HG02588 (cell line): ENCODE measurements at regions not wholly inside any gene's neighbourhood (a gene's known extent, or its start where the extent isn't known, plus 50 kb on each side); places are given as distances from the start of the nearest gene placed in this dataset.
"Not testable (repeated sequence)": the region's sequence is repeated elsewhere in the genome, so short reads cannot be mapped to it uniquely, and the experiment has no call there.

Experiments used
- ATAC-seq: cut with Tn5 transposase; IDR thresholded peaks from one replicate; pipeline ENCODE4 v1.9.1; 2021; ENCODE audit warnings: mild to moderate bottlenecking, moderate library complexity; ENCODE audit not compliant: unreplicated experiment

DNA sequence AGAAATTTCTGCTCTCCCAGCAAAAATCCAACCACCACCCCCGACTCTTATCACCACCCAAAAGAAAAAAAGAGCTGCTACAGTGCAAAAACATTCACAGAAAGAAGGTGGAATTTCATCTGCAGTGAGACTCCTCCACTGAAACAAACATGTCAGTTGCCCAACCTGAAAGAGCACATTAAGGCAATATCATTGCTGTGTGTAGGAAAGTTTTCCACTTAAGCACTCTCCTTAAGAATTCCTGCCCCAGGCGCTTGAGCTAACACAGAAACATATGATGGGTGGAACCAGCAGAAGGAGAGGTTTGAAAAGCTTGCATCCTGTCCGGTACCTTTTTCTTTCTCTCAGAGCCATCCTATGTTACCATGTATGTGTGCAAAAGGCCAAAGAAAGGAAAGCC lies 200.8 kb upstream of the GADL1 start:
- ATAC-seq: no peak

DNA sequence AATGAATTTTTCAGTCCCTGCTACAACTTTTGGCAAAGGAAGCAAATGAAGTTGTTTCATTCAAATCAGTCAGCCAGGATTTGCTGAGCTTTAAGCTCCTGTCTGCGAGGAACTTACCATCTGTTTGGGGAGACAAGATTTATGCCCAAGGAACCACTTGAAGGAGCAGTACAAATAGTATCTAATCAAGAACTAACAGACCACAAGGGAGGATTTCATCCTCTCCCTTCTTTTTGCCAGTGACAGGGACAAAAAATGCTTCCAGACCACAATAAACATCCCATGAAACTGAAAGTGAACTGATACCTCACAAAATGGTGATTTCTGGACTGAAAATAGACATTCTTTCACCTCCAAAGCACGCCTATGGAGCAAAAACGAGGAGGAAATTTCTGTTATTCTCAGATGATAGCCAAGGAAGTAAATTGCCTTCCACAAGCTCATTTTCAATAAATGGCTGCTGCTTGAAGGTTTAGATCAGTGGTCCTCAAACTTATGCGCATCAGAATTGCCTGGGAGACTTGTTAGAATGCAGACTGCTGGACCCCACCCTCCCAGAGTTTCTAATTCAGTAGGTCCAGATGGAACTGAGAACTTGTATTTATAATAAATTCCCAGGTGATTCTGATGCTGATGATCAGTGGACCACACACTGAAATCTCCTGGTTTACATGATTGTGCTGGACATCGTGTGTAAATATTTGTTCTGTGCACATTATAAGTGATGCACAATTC lies 202.4 kb upstream of the GADL1 start:
- no peak for ATAC-seq

DNA sequence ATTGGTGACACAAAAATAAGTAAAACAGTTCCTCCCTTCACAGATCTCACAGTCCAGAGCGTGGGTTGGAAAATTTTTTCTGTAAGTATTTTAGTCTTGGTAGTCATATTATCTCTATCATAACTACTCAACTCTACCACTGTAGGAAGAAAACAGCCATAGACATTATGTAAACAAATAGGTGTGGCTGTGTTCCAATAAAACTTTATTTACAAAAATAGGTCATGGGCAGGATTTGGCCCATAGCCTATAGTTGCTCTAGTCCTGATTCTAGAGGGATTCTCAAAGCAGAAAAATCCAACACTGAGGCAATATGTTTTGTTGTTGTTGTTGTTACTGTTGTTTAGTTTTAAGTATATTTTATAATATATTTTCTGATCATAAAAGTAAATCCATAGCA lies 206.1 kb upstream of the GADL1 start:
- ATAC-seq: no peak

DNA sequence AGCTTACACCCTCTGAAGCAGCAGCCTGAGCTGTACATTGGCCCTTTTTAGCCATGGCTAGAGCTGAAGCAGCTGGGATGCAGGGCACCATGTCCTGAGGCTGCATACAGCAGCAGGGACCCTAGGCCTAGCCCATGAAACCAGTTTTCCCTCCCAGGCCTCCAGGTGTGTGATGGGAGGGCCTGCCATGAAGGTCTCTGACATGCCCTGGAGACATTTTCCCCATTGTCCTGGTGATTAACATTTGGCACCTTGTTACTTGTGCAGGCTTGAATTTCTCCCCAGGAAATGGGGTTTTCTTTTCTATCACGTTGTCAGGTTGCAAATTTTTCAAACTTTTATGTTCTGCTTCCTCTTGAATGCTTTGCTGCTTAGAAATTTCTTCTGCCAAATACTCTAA lies 206.8 kb upstream of the GADL1 start:
- ATAC-seq: not testable (repeated sequence)

- ATAC-seq: no peak
These were observed 207.9 kb upstream of the GADL1 start for GRCh38 chr3:31102196-31102879.

DNA sequence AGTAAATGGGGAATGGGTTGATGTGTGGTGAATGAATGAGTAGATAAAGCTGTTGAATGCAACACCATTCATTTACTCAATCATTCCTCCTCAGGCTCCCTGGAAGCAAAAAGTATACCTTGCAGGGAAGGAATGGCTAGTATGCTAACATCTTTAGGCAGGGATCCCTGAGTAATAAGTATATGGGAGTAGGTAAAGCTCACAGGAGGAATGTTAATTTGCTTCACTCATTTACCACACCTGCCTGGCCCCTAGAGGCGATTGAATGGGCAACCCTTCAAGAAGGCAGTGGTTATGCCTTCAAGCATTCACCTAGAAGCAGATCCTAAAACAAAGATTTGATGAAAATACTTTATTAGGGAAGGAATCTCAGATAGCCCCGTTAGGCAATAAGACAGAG lies 208.7 kb upstream of the GADL1 start:
- no peak for ATAC-seq

GRCh38 chr3:31103623-31104180 lies 209.2 kb upstream of the GADL1 start:
- ATAC-seq: no peak

DNA sequence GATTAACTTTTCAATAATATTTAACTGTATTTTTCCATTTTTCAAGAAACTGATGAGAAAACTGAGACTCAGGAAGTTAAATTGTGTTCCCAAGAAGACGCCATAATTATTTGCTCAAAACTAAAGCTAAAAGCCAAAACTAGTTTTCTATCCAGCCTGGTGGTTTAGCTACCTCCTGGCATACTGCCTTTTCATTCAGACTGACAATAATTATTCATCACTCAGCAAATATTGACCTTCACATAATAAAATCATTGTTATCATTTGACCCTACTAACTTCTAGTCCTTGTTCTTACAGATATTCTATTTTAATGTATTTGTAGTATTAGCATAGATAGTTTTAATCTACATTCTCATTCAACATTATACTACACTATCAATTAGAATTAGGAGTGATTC lies 210.6 kb upstream of the GADL1 start:
- no peak for ATAC-seq

DNA sequence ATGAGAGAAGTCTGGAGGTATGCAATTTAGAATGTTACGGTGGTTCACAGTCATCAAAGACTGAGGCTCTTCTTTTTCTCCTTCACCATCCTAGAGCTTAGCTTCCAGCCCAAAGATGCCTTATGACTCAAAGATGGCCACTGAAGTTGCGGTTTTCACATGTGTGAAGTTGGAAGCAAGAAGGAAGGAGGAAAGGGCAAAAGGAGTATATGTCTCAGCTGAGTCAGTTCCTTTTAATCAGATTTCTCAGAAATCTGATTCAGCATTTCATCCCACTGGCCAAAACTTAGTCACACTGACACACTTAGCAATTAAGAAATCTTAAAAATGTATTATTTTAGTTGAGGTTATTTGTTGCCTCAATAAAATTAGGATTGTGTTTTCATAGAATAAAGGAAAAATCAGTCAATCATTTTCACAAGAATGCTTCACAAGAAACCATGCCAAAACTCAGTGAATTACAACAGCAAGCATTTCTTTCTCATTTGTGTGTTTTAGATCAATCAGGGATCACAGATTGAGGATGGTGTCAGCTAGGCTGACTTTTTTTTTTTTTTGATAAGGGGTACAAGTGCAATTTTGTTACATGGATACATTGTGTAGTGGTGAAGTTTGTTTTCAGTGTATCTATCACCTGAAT lies 211.1 kb upstream of the GADL1 start:
- ATAC-seq: no peak

DNA sequence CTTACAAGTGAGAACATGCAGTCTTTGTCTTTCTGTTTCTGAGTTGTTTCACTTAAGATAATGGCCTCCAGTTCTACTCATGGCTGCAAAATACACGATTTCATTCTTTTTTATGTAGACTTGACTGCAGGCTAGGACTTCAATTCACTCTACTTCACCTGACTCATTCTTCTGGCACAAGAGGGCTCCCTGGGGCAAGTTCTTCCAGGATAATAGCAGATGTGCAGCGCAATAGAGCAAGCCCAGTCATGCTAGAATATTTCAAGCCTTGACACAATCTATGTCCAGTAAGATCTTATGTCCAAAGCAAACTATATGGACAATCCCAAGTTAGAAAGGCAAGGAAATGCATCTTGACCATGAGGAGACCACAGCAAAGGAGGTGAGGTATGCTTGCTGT lies 211.7 kb upstream of the GADL1 start:
- ATAC-seq: no peak

DNA sequence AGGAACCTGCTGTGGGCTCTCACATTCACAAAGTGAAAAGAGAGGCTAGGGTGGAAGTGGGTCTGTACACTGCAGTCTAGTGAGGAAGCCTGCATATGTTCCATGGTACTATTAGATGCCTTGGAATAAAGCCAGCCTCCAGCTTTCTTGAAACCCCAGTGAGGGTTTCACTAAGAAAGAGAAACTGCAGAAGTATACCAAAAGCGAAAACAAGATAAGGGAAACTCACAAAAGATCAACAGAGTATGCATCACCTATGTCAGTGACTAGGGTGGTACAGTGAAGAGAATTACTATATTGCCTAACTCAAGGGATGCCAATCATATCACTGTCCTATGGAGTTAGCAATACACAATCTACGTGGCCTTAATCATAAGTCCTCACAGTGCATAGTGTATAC lies 212.5 kb upstream of the GADL1 start:
- peak; percentile 82 for ATAC-seq

DNA sequence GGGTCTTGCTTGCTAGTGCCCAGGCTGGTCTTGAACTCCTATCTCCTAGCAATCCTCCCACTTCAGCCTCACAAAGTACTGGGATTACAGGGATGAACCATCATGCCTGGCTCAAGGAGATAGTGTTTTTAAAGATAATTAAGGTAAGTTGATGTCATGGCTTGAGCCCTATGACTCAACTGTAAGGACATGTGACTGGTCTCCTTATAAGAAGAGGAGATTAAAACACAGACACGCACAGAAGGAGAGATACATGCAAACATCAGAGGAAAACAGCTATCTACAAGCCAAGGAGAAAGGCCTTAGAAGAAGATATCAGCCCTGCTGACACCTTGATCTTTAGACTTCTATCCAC lies 220.4 kb upstream of the GADL1 start:
- no peak for ATAC-seq

DNA sequence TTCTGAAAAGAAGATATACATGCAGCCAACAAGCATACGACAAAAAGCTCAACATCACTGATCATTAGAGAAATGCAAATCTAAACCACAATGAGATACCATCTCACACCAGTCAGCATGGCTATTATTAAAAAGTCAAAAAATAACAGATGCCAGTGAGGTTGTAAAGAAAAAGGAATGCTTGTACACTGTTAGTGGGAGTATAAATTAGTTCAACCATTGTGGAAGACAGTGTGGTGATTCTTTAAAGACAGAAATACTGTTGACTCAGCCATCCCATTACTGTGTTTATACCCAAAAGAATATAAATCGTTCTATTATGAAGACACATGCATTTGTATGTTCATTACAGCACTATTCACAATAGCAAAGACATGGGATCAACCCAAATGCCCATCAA lies 221.1 kb upstream of the GADL1 start:
- ATAC-seq: not testable (repeated sequence)

GRCh38 chr3:31116651-31117050 lies 222.2 kb upstream of the GADL1 start:
- ATAC-seq: no peak

DNA sequence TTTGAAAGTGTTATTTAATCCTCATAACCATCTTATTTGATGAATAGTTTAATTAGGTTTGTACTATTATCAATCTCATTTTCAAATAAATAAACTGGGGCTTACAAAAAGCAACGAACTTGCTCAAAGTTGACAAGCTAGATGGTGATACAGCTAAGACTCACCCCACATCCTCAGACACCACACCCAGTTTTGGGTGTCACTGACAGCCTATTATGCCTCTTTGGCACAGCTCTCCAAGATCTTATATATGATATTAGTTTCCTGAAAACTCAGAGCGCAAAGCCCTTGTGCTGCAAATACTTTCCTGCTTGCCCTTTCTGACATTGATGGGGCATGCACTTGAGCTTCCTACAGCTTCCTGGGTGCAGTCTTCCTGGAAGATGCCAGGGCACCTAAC lies 223.4 kb upstream of the GADL1 start:
- no peak for ATAC-seq

DNA sequence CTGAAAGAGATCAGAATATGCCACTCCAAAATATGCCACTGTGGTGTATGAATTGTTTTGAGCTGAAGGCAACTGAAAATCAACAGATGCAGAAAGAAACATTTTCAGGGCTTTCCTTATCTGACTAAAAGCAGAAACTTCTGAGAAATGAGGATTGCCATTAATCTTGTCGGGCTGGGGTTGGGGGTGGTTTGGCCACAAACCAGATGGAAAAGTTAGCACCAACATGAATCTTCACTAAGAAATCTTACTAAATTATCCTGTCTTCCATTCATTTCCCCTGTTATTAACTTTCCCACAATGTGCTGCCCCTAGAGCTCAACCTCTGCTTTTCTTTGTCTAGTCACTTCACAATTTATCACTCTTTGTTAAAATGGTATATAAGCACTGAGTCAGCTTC lies 229.9 kb upstream of the GADL1 start:
- ATAC-seq: no peak

DNA sequence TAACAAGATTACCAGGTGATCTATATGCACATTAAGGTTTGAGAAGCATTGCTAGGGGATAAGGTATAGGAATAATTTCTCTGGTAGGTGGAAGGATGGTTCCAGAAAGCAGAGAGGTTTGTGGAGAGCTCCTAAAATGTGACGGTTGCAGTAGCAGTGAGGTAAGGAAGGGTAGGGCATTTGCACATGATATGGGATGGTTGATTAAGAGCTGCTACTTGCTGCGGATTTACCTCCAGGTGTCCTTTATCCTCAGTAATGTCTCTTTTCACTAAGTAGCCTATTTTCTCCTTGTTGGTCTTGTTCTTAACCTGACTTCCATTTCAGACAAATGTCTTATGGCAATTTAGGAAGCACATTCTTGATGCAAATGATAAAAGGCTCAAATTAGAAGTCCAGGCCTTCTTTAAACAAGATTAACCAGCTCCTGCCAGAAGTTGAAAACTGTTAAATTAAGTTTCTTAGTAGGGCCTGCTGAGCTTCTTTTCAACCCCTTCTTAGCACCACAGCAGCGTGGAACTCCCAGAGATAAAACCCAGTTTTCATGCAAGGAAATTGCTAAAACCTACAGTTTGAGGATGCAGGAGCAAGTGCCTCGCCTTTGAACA lies 231.1 kb upstream of the GADL1 start:
- ATAC-seq: no peak

DNA sequence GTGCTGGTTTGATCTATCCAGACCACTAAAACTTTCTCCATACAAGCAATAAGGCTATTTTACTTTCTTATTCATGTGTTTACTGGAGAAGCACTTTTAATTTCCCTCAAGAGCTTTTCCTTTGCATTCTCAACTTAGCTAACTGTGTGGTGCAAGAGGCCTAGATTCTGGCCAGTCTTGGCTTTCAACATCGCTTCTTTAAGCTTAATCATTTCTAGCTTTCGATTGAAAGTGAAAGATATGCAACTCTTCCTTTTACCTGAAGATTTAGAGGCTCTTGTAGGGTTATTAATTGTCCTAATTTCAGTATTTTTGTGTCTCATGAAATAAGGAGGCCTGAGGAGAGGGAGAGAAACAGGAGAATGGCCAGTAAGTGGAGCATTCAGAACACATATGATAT lies 234.8 kb upstream of the GADL1 start:
- no peak for ATAC-seq

DNA sequence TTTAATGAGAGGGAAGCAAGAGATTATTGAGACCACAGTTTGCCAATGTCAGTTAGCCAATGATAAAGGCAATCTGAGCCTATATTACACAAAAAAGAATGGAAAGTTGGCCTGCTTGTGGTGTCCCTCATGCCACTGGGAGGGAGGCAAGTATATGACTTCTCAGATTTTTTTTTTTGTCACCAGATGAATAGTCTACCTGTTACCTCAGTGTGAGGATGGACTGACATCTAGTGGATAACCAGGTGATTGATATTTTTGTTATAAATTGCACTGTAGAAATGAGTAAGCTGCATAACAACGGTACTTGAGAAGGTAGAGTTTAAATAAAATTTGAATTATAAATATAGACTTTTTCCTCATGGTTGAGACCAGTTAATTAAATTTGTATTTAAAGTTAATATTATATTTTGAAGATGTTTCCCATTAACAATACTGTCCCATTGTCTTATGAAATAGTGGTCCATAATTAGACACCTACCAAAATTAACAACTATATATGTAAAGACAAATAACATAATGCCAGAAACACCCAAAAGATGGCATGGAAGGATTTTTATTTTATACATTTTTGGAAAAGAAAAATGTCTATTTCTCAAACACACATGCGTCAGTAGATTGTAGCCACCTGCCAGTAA lies 237.8 kb upstream of the GADL1 start:
- ATAC-seq: peak; percentile 67

- no peak for ATAC-seq
These were observed 239.1 kb upstream of the GADL1 start for GRCh38 chr3:31133541-31133940.

- ATAC-seq: no peak
These were observed 241.1 kb upstream of the GADL1 start for GRCh38 chr3:31135546-31135945.
